AG04450 (cell line): ENCODE measurements at regions not wholly inside any gene's neighbourhood (a gene's known extent, or its start where the extent isn't known, plus 50 kb on each side); places are given as distances from the start of the nearest gene placed in this dataset.
"Not testable (repeated sequence)": the region's sequence is repeated elsewhere in the genome, so short reads cannot be mapped to it uniquely, and the experiment has no call there.

Experiments
- CTCF ChIA-PET: fragments of 300-600, 350-600 bp; formaldehyde crosslinking; extraction: SDS; loops from one replicate; lab custom pipeline; 2022; ENCODE audit warnings: antibody characterized with exemption, inconsistent platforms; lab: Charles Lee
- POLR2A ChIA-PET: fragments of 350-600 bp; formaldehyde crosslinking; extraction: SDS; loops from one replicate; lab custom pipeline; 2021; ENCODE audit warnings: antibody characterized with exemption, inconsistent platforms; lab: Yijun Ruan, JAX
- DNase-seq: peaks from one replicate; pipeline ENCODE4 v3.0.0-alpha.2; 2011; ENCODE audit warnings: low read depth, low spot score
- H3K27ac ChIP-seq: one replicate; pipeline ENCODE4 v1.5.1; 2012; ENCODE audit warnings: low read depth, low read length, control low read depth
- H3K27me3 ChIP-seq: one replicate; pipeline ENCODE4 v1.6.0; 2012; ENCODE audit warnings: low read length; ENCODE audit not compliant: control insufficient read depth, insufficient read depth
- H3K4me3 ChIP-seq: 2 replicates; pipeline ENCODE4 v1.5.1; 2011; ENCODE audit warnings: mild to moderate bottlenecking, low read depth, low read length, control low read depth
- H3K9me3 ChIP-seq: 2 replicates; pipeline ENCODE4 v1.5.1; 2012; ENCODE audit warnings: low read length; ENCODE audit not compliant: control insufficient read depth, insufficient read depth
- CTCF ChIP-seq: IDR thresholded peaks from 2 replicates; pipeline ENCODE4 v1.5.1; 2011; ENCODE audit warnings: low read depth, low read length, control low read depth, inconsistent platforms

- POLR2A ChIA-PET = no interaction called here
- CTCF ChIA-PET = no interaction called here
- TF ChIP-seq CTCF = no peak
- DNase-seq = no peak
- no peaks in the 10 kb centered on the region for H3K9me3 ChIP-seq
- H3K27ac ChIP-seq = no peak overlapping the region
- no peak overlapping the region for H3K4me3 ChIP-seq
- H3K27me3 ChIP-seq = no peaks in the 10 kb centered on the region
Measured at GRCh38 chr1:78298349-78298748, 192.4 kb upstream of the PTGFR start.

DNA sequence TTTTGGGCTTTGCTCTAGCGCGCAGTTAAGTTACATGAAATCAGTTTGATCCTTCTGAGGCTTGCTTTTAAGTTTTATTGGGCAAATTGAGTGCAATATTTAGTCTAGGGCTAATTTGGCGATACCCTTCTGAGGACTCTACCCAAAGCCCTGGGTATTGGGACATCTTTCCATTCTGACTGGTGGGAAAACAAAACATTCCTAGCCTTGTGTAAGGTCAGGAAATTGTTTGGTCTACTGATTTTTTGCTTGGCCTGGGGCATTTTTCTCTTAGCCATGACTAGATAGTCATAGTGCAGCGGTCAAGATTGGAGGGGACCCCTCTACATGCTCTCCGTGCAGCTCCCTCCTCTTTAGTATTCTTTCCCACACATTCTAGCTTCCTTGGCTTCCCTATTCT lies 189.6 kb upstream of the PTGFR start:
- H3K27me3 ChIP-seq = no peaks in the 10 kb centered on the region
- H3K4me3 ChIP-seq = no peak overlapping the region
- no peak overlapping the region for H3K27ac ChIP-seq
- no peaks in the 10 kb centered on the region for H3K9me3 ChIP-seq
- POLR2A ChIA-PET = no interaction called here
- no peak for TF ChIP-seq CTCF
- CTCF ChIA-PET = no interaction called here
- DNase-seq = no peak

- no peaks in the 10 kb centered on the region for H3K27me3 ChIP-seq
- ChIA-PET CTCF (interaction anchor here (1.2 to 2.0 kb wide), 2 partner anchors 30 to 158 kb away, joined by 4 to 5 read pairs; no protein-coding TSS in a partner anchor), POLR2A (interaction anchor here (0.6 to 1.2 kb wide), 3 partner anchors 12 to 599 kb away, joined by 3 to 4 read pairs (median 3); no protein-coding TSS in a partner anchor)
- DNase-seq = peak; percentile 69
- no peak overlapping the region for H3K4me3 ChIP-seq
- no peak for TF ChIP-seq CTCF
- H3K9me3 ChIP-seq = no peaks in the 10 kb centered on the region
- no peak overlapping the region for H3K27ac ChIP-seq
Measured at GRCh38 chr1:78303620-78304019, 187.2 kb upstream of the PTGFR start.

- Histone ChIP-seq H3K9me3 (no peaks in the 10 kb centered on the region), H3K27me3 (no peaks in the 10 kb centered on the region), H3K27ac (no peak overlapping the region), H3K4me3 (no peak overlapping the region)
- DNase-seq = no peak
- ChIA-PET POLR2A (interaction anchor here (0.6 to 1.2 kb wide), 2 partner anchors 12 to 188 kb away, joined by 3 read pairs; no protein-coding TSS in a partner anchor), CTCF (interaction anchor here (1.2 to 2.0 kb wide), 2 partner anchors 30 to 159 kb away, joined by 4 to 5 read pairs; no protein-coding TSS in a partner anchor)
- TF ChIP-seq CTCF = no peak
Measured at GRCh38 chr1:78304341-78304740, 186.4 kb upstream of the PTGFR start.

GRCh38 chr1:78304761-78305160 lies 186.0 kb upstream of the PTGFR start:
- no peak for DNase-seq
- H3K9me3 ChIP-seq = no peaks in the 10 kb centered on the region
- no peak overlapping the region for H3K27ac ChIP-seq
- no peaks in the 10 kb centered on the region for H3K27me3 ChIP-seq
- CTCF ChIA-PET = interaction anchor here (0.6 to 2.0 kb wide), 3 partner anchors 29 to 160 kb away, joined by 3 to 4 read pairs (median 3); no protein-coding TSS in a partner anchor
- POLR2A ChIA-PET = no interaction called here
- TF ChIP-seq CTCF = no peak
- no peak overlapping the region for H3K4me3 ChIP-seq

GRCh38 chr1:78310261-78310660 lies 180.5 kb upstream of the PTGFR start:
- H3K27me3 ChIP-seq, H3K9me3 ChIP-seq, H3K27ac ChIP-seq, POLR2A ChIA-PET, DNase-seq, H3K4me3 ChIP-seq: not testable (repeated sequence)
- CTCF ChIA-PET = interaction anchor here (1.2 kb wide), 1 partner anchor 165 kb away, joined by 3 read pairs; no protein-coding TSS in a partner anchor
